ENCODE measurements at regions not wholly inside any gene's neighbourhood (a gene's known extent, or its start where the extent isn't known, plus 50 kb on each side); places are given as distances from the start of the nearest gene placed in this dataset.

DNA sequence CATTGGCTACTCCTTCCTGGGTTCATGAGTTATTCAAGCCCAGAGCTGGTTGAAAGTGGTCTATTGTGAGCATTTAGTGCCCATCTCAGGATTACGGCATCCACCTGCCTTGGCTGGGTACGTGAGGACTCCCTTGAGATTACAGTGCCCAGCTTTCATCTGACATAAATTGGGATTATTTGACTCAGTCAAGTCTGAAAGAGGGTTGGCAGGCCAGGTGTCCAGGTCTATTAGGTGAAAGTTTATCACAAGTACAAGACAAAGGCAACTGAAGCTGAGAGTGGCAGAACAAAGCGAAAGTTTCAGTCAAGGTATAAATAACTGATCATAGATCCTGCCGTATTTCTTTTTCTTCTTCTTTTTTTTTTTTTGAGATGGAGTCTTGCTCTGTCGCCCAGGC is 84.6 kb upstream of the ATF7IP start:
- Histone ChIP-seq H3K9ac (ENCODE audit: extremely low read depth, insufficient read length, low read length) (no peak overlapping the region), H3K4me2 (ENCODE audit: insufficient read depth, insufficient read length, low read length) (no peak overlapping the region)
- H3K36me3 Mint-ChIP-seq (ENCODE audit: insufficient read depth in 1 of 3, low read depth in 3 of 3): peaks cover 0 to 12% (median 5%) of the 10 kb centered on the region in 3 experiments; a peak in 4 of 7 replicates

More for the DNA sequence above, 84.6 kb upstream of the ATF7IP start:
- Histone ChIP-seq H2BK12ac (ENCODE audit: insufficient read length, low read depth, low read length) (no peak overlapping the region), H2BK20ac (ENCODE audit: low read depth, low read length, poor library complexity, severe bottlenecking) (no peak overlapping the region), H2BK120ac (ENCODE audit: low read depth, low read length, poor library complexity, severe bottlenecking) (no peak overlapping the region), H3K56ac (ENCODE audit: insufficient read length, low read depth, low read length) (no peak overlapping the region), H3K27ac (ENCODE audit: insufficient read length, low read depth, low read length) (no peak overlapping the region), H3K23ac (ENCODE audit: insufficient read length, low read depth, low read length) (no peak overlapping the region), H3K79me1 (ENCODE audit: insufficient read depth, low read depth, low read length, poor library complexity, severe bottlenecking) (no peaks in the 10 kb centered on the region), H2BK5ac (ENCODE audit: insufficient read length, low read length) (no peak overlapping the region), H3T11ph (ENCODE audit: low read length) (no peak overlapping the region), H3K4ac (ENCODE audit: low read depth, low read length) (no peak overlapping the region), H4K5ac (ENCODE audit: insufficient read length, low read depth, low read length) (no peak overlapping the region), H3K14ac (ENCODE audit: insufficient read depth, low read length) (no peak overlapping the region), H3K9me3 (ENCODE audit: control insufficient read depth, low read depth, low read length) (no peaks in the 10 kb centered on the region), H4K91ac (ENCODE audit: insufficient read length, low read depth, low read length) (no peak overlapping the region), H3K4me1 (ENCODE audit: insufficient read depth, low read length) (peaks cover 4% of the 10 kb centered on the region; the same call in 1 of the 2 replicates), H4K8ac (replicated peaks; ENCODE audit: insufficient read length, low read depth, low read length) (no peak overlapping the region), H2AFZ (ENCODE audit: low read length) (no peak overlapping the region), H3K23me2 (ENCODE audit: insufficient read length, low read depth, low read length, poor library complexity, severe bottlenecking) (no peaks in the 10 kb centered on the region), H4K20me1 (ENCODE audit: control insufficient read depth, insufficient read depth, insufficient read length) (no peaks in the 10 kb centered on the region), H3K27me3 (ENCODE audit: insufficient read depth, low read length) (peaks cover 37% of the 10 kb centered on the region), H2AK5ac (ENCODE audit: insufficient read length, low read length) (no peak overlapping the region), H3K79me2 (ENCODE audit: insufficient read depth, low read length) (no peaks in the 10 kb centered on the region), H2BK15ac (ENCODE audit: low read depth, low read length) (no peak overlapping the region), H3K18ac (ENCODE audit: insufficient read length, low read depth, low read length) (no peak overlapping the region)
- peaks cover 64% of the 10 kb centered on the region for H3K27me3 Mint-ChIP-seq (ENCODE audit: low read depth)
- no CpG with 5 or more reads among the region's 5 CpGs for WGBS (ENCODE audit: extremely low coverage, insufficient read length, low lambda C conversion rate)
- H3K27ac Mint-ChIP-seq: no peak overlapping the region
- no peak overlapping the region for H3K4me3 Mint-ChIP-seq
- peaks cover 25 to 29% of the 10 kb centered on the region in 2 experiments for H3K4me1 Mint-ChIP-seq
- TF ChIP-seq, protein P1, sequence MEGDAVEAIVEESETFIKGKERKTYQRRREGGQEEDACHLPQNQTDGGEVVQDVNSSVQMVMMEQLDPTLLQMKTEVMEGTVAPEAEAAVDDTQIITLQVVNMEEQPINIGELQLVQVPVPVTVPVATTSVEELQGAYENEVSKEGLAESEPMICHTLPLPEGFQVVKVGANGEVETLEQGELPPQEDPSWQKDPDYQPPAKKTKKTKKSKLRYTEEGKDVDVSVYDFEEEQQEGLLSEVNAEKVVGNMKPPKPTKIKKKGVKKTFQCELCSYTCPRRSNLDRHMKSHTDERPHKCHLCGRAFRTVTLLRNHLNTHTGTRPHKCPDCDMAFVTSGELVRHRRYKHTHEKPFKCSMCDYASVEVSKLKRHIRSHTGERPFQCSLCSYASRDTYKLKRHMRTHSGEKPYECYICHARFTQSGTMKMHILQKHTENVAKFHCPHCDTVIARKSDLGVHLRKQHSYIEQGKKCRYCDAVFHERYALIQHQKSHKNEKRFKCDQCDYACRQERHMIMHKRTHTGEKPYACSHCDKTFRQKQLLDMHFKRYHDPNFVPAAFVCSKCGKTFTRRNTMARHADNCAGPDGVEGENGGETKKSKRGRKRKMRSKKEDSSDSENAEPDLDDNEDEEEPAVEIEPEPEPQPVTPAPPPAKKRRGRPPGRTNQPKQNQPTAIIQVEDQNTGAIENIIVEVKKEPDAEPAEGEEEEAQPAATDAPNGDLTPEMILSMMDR (conservative IDR thresholded peaks at IDR 0.05): no peak
- DNase-seq: no peak
- peaks cover 5 to 18% of the 10 kb centered on the region in 2 experiments for H3K9me3 Mint-ChIP-seq
